Mesothelial cell of epicardium (in vitro differentiated cells): ENCODE measurements at regions not wholly inside any gene's neighbourhood (a gene's known extent, or its start where the extent isn't known, plus 50 kb on each side); places are given as distances from the start of the nearest gene placed in this dataset.

ENCODE experiments used
- DNase-seq, 2 experiments: peaks; one replicate each; pipeline ENCODE4 v3.0.0; 2021; ENCODE audit warnings: low spot score in 2 of 2; ENCODE audit not compliant: unreplicated experiment in 2 of 2
- H3K27ac Mint-ChIP-seq: 2 replicates; pipeline ENCODE4 v1.8.0; 2021; ENCODE audit warnings: mixed read lengths
- H3K27me3 Mint-ChIP-seq: 2 replicates; pipeline ENCODE4 v1.8.0; 2021; ENCODE audit warnings: low read depth, mixed read lengths
- H3K36me3 Mint-ChIP-seq: 2 replicates; pipeline ENCODE4 v1.8.0; 2021; ENCODE audit warnings: mixed read lengths
- H3K4me1 Mint-ChIP-seq: 2 replicates; pipeline ENCODE4 v1.8.0; 2021; ENCODE audit warnings: mixed read lengths
- H3K4me3 Mint-ChIP-seq: 2 replicates; pipeline ENCODE4 v1.8.0; 2021; ENCODE audit warnings: mild to moderate bottlenecking, moderate library complexity, mixed read lengths
- H3K9me3 Mint-ChIP-seq: 2 replicates; pipeline ENCODE4 v1.8.0; 2021; ENCODE audit warnings: mixed read lengths
- CTCF ChIP-seq: fragments of 200-600 bp; sonication (generic); IDR thresholded peaks from one replicate; pipeline ENCODE4 v1.5.0; 2021; ENCODE audit warnings: antibody characterized with exemption; ENCODE audit not compliant: unreplicated experiment

DNA sequence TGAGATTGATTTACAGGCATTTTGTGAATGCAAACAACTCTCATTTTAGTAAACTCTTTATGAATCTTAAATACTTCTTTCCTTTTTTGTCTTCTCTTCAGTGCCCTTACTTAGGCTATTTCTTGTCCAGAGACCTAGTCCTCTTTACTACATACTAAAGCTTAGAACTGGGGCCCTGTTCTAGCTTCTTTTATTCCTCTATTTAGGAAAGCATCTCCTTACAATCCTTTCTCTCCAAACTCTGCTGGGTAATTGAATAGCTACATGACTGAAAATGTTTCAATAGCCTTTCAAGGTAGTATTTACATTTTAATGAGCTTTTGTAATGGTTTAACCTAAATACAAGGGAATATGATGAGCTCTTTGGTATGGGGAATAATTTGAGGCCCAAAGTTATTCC is 1701.5 kb upstream of the TENM3 start:
- no peaks in the 10 kb centered on the region for H3K27me3 Mint-ChIP-seq
- no peaks in the 10 kb centered on the region for H3K9me3 Mint-ChIP-seq
- H3K4me3 Mint-ChIP-seq = no peak overlapping the region
- H3K36me3 Mint-ChIP-seq = peaks cover 1% of the 10 kb centered on the region
- TF ChIP-seq CTCF = no peak
- peak overlapping the region; percentile 80 for H3K27ac Mint-ChIP-seq
- no peak for DNase-seq
- peaks cover 59% of the 10 kb centered on the region for H3K4me1 Mint-ChIP-seq

- Mint-ChIP-seq H3K27ac (no peak overlapping the region), H3K9me3 (peaks cover 4% of the 10 kb centered on the region), H3K27me3 (no peaks in the 10 kb centered on the region), H3K36me3 (peaks cover 5% of the 10 kb centered on the region), H3K4me3 (no peak overlapping the region), H3K4me1 (peaks cover 52% of the 10 kb centered on the region)
- no peak for TF ChIP-seq CTCF
- DNase-seq = peak in 1 of 2 experiments; percentile 53
These were observed 1700.6 kb upstream of the TENM3 start for GRCh38 chr4:180542445-180543100.

DNA sequence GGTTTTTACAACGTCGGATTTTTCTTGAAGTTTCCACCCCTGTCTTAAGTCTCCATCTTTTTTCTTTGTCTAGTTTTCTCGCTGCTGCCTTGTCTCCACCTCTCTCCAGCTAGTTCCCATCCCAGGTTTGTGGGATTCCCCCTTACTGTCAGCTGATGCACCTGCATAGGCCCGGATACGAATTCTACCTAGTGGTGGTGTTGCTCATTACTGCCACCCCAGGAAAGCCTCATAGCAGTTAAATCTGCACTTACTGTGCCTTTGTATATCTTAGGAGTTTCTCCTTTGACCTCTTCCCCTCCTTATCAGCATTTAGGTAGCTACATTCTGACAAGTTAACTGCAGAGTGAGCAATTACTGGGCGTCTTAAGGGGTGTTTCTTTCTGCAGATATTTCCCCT is 1693.1 kb upstream of the TENM3 start:
- H3K9me3 Mint-ChIP-seq = peaks cover 34% of the 10 kb centered on the region

GRCh38 chr4:180557348-180557747 is 1685.9 kb upstream of the TENM3 start:
- no peak for DNase-seq
- no peak for TF ChIP-seq CTCF
- Mint-ChIP-seq H3K9me3 (peaks cover 12% of the 10 kb centered on the region), H3K36me3 (peaks cover 3% of the 10 kb centered on the region), H3K27ac (no peak overlapping the region), H3K4me1 (peaks cover 9% of the 10 kb centered on the region), H3K27me3 (no peaks in the 10 kb centered on the region), H3K4me3 (no peak overlapping the region)

More for the DNA sequence above, 1693.1 kb upstream of the TENM3 start:
- TF ChIP-seq CTCF = no peak
- Mint-ChIP-seq H3K27me3 (no peaks in the 10 kb centered on the region), H3K36me3 (peaks cover 27% of the 10 kb centered on the region), H3K4me1 (no peaks in the 10 kb centered on the region), H3K27ac (no peak overlapping the region), H3K4me3 (no peak overlapping the region)
- DNase-seq = no peak

GRCh38 chr4:180557950-180558349 is 1685.3 kb upstream of the TENM3 start:
- Mint-ChIP-seq H3K27me3 (no peaks in the 10 kb centered on the region), H3K4me1 (peaks cover 9% of the 10 kb centered on the region), H3K9me3 (peaks cover 12% of the 10 kb centered on the region), H3K4me3 (no peak overlapping the region), H3K27ac (no peak overlapping the region), H3K36me3 (peaks cover 3% of the 10 kb centered on the region)
- no peak for TF ChIP-seq CTCF
- DNase-seq = no peak
